ENCODE measurements at regions not wholly inside any gene's neighbourhood (a gene's known extent, or its start where the extent isn't known, plus 50 kb on each side); places are given as distances from the start of the nearest gene placed in this dataset.

- DNase-seq: no peak
Observed at GRCh38 chr20:40770564-40771307, 81.7 kb upstream of the MAFB start.

- no peak for DNase-seq
Observed at GRCh38 chr20:40771308-40771610, 82.2 kb upstream of the MAFB start.

- no peak for DNase-seq
Observed at GRCh38 chr20:40771848-40772511, 82.9 kb upstream of the MAFB start.

- DNase-seq: no peak
Observed at GRCh38 chr20:40773376-40773775, 84.3 kb upstream of the MAFB start.

GRCh38 chr20:40774252-40774651 is 85.2 kb upstream of the MAFB start:
- no peak for DNase-seq

- DNase-seq: no peak
Observed at GRCh38 chr20:40775561-40776146, 86.6 kb upstream of the MAFB start.

- DNase-seq: no peak
Observed at GRCh38 chr20:40776466-40777457, 87.7 kb upstream of the MAFB start.

- DNase-seq: no peak
Observed at GRCh38 chr20:40777653-40778052, 88.6 kb upstream of the MAFB start.

- DNase-seq: no peak
Observed at GRCh38 chr20:40778894-40779496, 90.0 kb upstream of the MAFB start.

- no peak for DNase-seq
Observed at GRCh38 chr20:40781327-40782042, 92.4 kb upstream of the MAFB start.

GRCh38 chr20:40782043-40782368 is 93.0 kb upstream of the MAFB start:
- no peak for DNase-seq

- no peak for DNase-seq
Observed at GRCh38 chr20:40785346-40785745, 96.3 kb upstream of the MAFB start.

GRCh38 chr20:40786336-40786735 is 97.3 kb upstream of the MAFB start:
- DNase-seq: no peak

GRCh38 chr20:40787941-40788340 is 98.9 kb upstream of the MAFB start:
- no peak for DNase-seq

GRCh38 chr20:40797425-40797824 is 108.4 kb upstream of the MAFB start:
- no peak for DNase-seq

- no peak for DNase-seq
Observed at GRCh38 chr20:40798066-40798465, 109.0 kb upstream of the MAFB start.

- no peak for DNase-seq
Observed at GRCh38 chr20:40802886-40803285, 113.8 kb upstream of the MAFB start.

GRCh38 chr20:40803381-40803780 is 114.3 kb upstream of the MAFB start:
- DNase-seq: no peak

- DNase-seq: no peak
Observed at GRCh38 chr20:40805592-40805991, 116.6 kb upstream of the MAFB start.

- DNase-seq: no peak
Observed at GRCh38 chr20:40806929-40807820, 118.1 kb upstream of the MAFB start.

- DNase-seq: no peak
Observed at GRCh38 chr20:40807821-40808170, 118.8 kb upstream of the MAFB start.
